Transverse colon (tissue), 4 donors: ENCODE measurements at regions not wholly inside any gene's neighbourhood (a gene's known extent, or its start where the extent isn't known, plus 50 kb on each side); places are given as distances from the start of the nearest gene placed in this dataset.

ENCODE experiments used
- DNase-seq: peaks from one replicate; pipeline ENCODE4 v3.0.0-alpha.2; 2019
- H3K27ac ChIP-seq, 4 donors: fragments of 200-600 bp; sonication (generic); 2 replicates each; pipeline ENCODE4 v1.5.1; 2016 to 2018; ENCODE audit warnings: inconsistent platforms in 4 of 4
- H3K27me3 ChIP-seq: fragments of 200-600 bp; sonication (generic); 2 replicates; pipeline ENCODE4 v1.5.1; 2017; ENCODE audit warnings: inconsistent platforms
- H3K36me3 ChIP-seq, 4 donors: fragments of 200-600 bp; sonication (generic); 2 replicates each; pipeline ENCODE4 v1.5.1; 2017 to 2019; ENCODE audit warnings: inconsistent platforms in 4 of 4
- H3K4me1 ChIP-seq, 4 donors: fragments of 200-600 bp; sonication (generic); 2 replicates each; pipeline ENCODE4 v1.5.1; 2017 to 2020; ENCODE audit warnings: inconsistent platforms in 4 of 4
- H3K4me3 ChIP-seq, 4 donors: fragments of 200-600 bp; sonication (generic); 1 replicate in 1 of 4; 2 replicates in 3 of 4; pipeline versions ENCODE4 v1.5.1 to v1.6.1; 2017 to 2019; ENCODE audit warnings: inconsistent platforms in 4 of 4
- H3K9me3 ChIP-seq, 2 donors: fragments of 200-600 bp; sonication (generic); 2 replicates each; pipeline ENCODE4 v1.5.1; 2017 to 2019; ENCODE audit warnings: inconsistent platforms in 2 of 2
- EP300 ChIP-seq: sonication (generic); formaldehyde crosslinking; IDR thresholded peaks from one replicate; pipeline ENCODE4 v1.6.1; 2017; ENCODE audit warnings: antibody characterized with exemption, low read depth
- POLR2A ChIP-seq: fragments of 450-650 bp; IDR thresholded peaks from one replicate; pipeline ENCODE4 v1.6.1; 2016; ENCODE audit warnings: antibody characterized with exemption, mild to moderate bottlenecking, moderate library complexity
- POLR2AphosphoS5 ChIP-seq, 3 donors: sonication (generic); formaldehyde crosslinking; IDR thresholded peaks; one replicate each; pipeline ENCODE4 v1.6.1; 2016; ENCODE audit warnings: antibody characterized with exemption in 3 of 3
- WGBS, 2 donors: methylation state at CpG; one replicate each; pipeline ENCODE4 v1.1.5; 2018; ENCODE audit warnings: low coverage in 1 of 2; 5-methylcytosine and 5-hydroxymethylcytosine counted together
- in situ Hi-C, 4 donors: fragments of 200-750 bp; cut with MboI; loops; one replicate each; pipeline versions ENCODE4 v1.15.0 to v1.15.1; 2017; ENCODE audit warnings: low sequenced_read_pairs in 3 of 4, low pct_ligation_motif_present in 1 of 4, low pct_unique_long_range_greater_than_20kb in 1 of 4
- intact Hi-C: fragments of 100-400 bp; cut with DNase I; formaldehyde crosslinking; loops from one replicate; pipeline ENCODE4 v1.15.1; 2023; ENCODE audit warnings: low total_unique reads
- TF ChIP-seq, protein P1 (sequence below), 5 experiments: fragments of 200-600 bp in 3 of 5; fragments of 450-650 bp in 2 of 5; sonication (generic) in 3 of 5; IDR thresholded peaks; 1 replicate in 2 of 5; 2 replicates in 3 of 5; pipeline ENCODE4 v1.5.1; 2016 to 2017; ENCODE audit warnings: antibody characterized with exemption in 5 of 5, inconsistent platforms in 3 of 5, mild to moderate bottlenecking in 2 of 5, moderate library complexity in 1 of 5

DNA sequence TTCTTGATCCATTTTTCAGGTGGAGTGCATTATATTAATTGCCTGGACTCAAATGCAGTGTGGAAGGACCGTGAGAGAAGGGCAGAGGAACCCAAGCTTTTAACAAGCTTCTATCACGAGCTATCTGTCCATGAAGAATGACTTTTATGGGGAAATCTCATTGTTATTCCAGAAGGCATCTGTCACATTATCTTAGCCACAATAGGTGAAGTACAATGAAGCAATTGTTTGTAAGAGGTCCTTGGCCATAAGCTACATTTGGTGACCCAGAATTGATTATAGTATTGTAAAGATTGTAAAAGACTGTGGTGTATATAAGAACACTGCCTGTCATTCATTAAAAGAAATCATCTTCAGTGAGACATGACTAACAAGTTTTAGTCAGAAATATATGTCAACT lies 58.6 kb upstream of the RELN start:
- in situ Hi-C loops (no loop called here), intact Hi-C loops (no loop called here)
- Histone ChIP-seq H3K27ac (no peak overlapping the region), H3K36me3 (no peaks in the 10 kb centered on the region), H3K4me3 (no peak overlapping the region), H3K4me1 (no peaks in the 10 kb centered on the region), H3K9me3 (no peaks in the 10 kb centered on the region), H3K27me3 (no peaks in the 10 kb centered on the region)
- TF ChIP-seq, protein P1, sequence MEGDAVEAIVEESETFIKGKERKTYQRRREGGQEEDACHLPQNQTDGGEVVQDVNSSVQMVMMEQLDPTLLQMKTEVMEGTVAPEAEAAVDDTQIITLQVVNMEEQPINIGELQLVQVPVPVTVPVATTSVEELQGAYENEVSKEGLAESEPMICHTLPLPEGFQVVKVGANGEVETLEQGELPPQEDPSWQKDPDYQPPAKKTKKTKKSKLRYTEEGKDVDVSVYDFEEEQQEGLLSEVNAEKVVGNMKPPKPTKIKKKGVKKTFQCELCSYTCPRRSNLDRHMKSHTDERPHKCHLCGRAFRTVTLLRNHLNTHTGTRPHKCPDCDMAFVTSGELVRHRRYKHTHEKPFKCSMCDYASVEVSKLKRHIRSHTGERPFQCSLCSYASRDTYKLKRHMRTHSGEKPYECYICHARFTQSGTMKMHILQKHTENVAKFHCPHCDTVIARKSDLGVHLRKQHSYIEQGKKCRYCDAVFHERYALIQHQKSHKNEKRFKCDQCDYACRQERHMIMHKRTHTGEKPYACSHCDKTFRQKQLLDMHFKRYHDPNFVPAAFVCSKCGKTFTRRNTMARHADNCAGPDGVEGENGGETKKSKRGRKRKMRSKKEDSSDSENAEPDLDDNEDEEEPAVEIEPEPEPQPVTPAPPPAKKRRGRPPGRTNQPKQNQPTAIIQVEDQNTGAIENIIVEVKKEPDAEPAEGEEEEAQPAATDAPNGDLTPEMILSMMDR (IDR thresholded peaks at IDR 0.05) = no peak
- no peak for TF ChIP-seq POLR2A
- TF ChIP-seq EP300 = no peak
- no peak for TF ChIP-seq POLR2AphosphoS5 (IDR thresholded peaks at IDR 0.05)
- no peak for DNase-seq
- 20 to 21% methylated on average over 2 of the region's 2 CpGs for WGBS, 2 donors

DNA sequence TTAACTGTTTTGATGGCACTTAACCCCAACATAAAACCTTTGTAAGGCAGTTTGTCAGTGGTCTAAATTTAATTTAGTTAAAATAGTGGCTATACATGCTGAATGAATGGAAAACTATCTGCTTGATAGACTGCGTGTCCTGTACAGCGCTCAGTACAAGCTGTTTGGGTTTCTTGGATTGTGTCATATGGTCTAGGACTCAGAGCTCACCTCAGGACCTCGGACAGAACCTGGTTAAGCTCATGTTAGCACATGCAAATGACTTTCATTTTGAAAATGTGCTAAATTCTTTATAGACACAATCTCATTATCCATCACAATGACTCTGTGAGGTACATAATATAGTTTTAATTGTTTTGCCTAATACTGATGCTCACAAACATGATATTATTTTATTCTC lies 55.7 kb upstream of the RELN start:
- no peaks in the 10 kb centered on the region for H3K4me1 ChIP-seq
- TF ChIP-seq POLR2AphosphoS5 (IDR thresholded peaks at IDR 0.05) (no peak), EP300 (no peak), POLR2A (no peak)
- TF ChIP-seq, protein P1 (IDR thresholded peaks at IDR 0.05) = no peak
- WGBS, 2 donors = 80 to 83% methylated on average over 3 of the region's 3 CpGs
- H3K4me3 ChIP-seq = no peak overlapping the region
- no peaks in the 10 kb centered on the region for H3K27me3 ChIP-seq
- intact Hi-C loops = no loop called here
- DNase-seq = no peak
- no peak overlapping the region for H3K27ac ChIP-seq
- in situ Hi-C loops = no loop called here
- no peaks in the 10 kb centered on the region for H3K9me3 ChIP-seq
- H3K36me3 ChIP-seq = no peaks in the 10 kb centered on the region

DNA sequence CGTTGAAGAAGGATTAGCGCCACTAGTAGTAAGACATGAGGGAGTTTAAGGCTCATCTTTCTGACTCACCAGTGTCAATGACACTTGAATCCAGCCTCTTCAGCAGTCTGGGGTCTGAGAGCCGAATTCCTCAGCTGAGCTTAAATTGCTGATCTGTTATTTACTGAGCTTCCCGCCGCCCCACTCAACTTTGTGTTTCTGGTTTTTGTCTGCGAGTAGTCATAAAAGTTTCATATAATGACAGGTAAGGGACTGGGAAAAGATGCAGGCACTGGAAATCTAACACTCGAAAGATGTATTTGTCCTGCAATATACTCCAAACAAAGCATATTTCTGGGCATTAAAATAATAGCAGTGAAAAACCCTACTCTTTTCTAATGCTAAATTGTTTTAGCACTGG lies 51.2 kb upstream of the RELN start:
- Histone ChIP-seq H3K4me1 (no peaks in the 10 kb centered on the region), H3K27ac (no peak overlapping the region), H3K4me3 (no peak overlapping the region), H3K36me3 (no peaks in the 10 kb centered on the region), H3K27me3 (no peaks in the 10 kb centered on the region), H3K9me3 (no peaks in the 10 kb centered on the region)
- 28 to 37% methylated on average over 6 to 7 of the region's 7 CpGs for WGBS, 2 donors
- in situ Hi-C loops = no loop called here
- intact Hi-C loops = no loop called here
- no peak for DNase-seq
- TF ChIP-seq, protein P1 (IDR thresholded peaks at IDR 0.05) = no peak
- TF ChIP-seq POLR2AphosphoS5 (IDR thresholded peaks at IDR 0.05) = peak in 1 of 3 donors; percentile 35

DNA sequence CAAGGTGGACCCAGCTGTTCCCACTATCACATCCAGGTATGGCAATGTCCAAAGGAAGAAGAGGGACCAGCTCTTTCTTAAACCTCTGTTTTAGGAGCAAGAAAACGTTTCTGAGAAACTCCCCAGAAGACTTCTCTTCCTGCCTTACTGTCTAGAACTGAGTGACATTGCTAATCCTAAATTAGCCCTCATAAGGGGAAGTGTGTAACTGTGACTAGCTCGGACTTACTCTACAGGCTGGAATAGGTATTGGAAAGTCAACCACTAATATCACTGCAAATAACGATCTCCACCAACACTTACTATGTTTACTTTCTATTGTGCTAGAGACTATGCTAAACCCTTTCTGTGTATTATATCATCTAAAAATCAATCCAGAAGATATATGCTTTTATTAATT lies 49.9 kb upstream of the RELN start:
- no peak overlapping the region for H3K4me3 ChIP-seq

More for the DNA sequence above, 49.9 kb upstream of the RELN start:
- in situ Hi-C loops = no loop called here
- DNase-seq = no peak
- Histone ChIP-seq H3K27me3 (no peaks in the 10 kb centered on the region), H3K27ac (no peak overlapping the region), H3K36me3 (no peaks in the 10 kb centered on the region), H3K4me1 (no peaks in the 10 kb centered on the region), H3K9me3 (no peaks in the 10 kb centered on the region)
- TF ChIP-seq, protein P1 (IDR thresholded peaks at IDR 0.05) = no peak
- TF ChIP-seq POLR2AphosphoS5 (IDR thresholded peaks at IDR 0.05) = no peak
- no peak for TF ChIP-seq EP300
- no peak for TF ChIP-seq POLR2A
- 17 to 57% methylated on average over 2 to 3 of the region's 3 CpGs for WGBS, 2 donors
- intact Hi-C loops = no loop called here
